ENCODE measurements at regions not wholly inside any gene's neighbourhood (a gene's known extent, or its start where the extent isn't known, plus 50 kb on each side); places are given as distances from the start of the nearest gene placed in this dataset. TPM values are rescaled to one million over a fixed set of nuclear protein-coding genes. Genes with fewer than 3 reads are reported as not detected.

GRCh38 chr4:127580891-127581290 is 51.9 kb upstream of the INTU start:
- Histone ChIP-seq H3K9ac (ENCODE audit: low read length in 3 of 3) (no peak overlapping the region), H3K27me3 (ENCODE audit: control insufficient read depth, insufficient read depth, low read length) (no peaks in the 10 kb centered on the region), H3K9me3 (ENCODE audit: control insufficient read depth in 2 of 3, insufficient read depth in 1 of 3, low read length in 3 of 3) (no peaks in the 10 kb centered on the region), H3K4me1 (ENCODE audit: control insufficient read depth in 2 of 3, insufficient read depth in 2 of 3, low read depth in 1 of 3, low read length in 3 of 3) (no peaks in the 10 kb centered on the region), H3K4me3 (ENCODE audit: low read length in 3 of 3) (no peak overlapping the region), H3K36me3 (ENCODE audit: control insufficient read depth in 2 of 3, insufficient read depth in 3 of 3, low read length in 3 of 3) (no peaks in the 10 kb centered on the region), H3K27ac (ENCODE audit: low read depth in 2 of 2, low read length in 2 of 2) (no peak overlapping the region)
- DNase-seq = no peak
- intact Hi-C loops (cut with DNase I) = no loop called here
- no peak for TF ChIP-seq CTCF (IDR thresholded peaks at IDR 0.05; ENCODE audit: borderline replicate concordance, extremely low read depth, insufficient read depth)
- no peak for FAIRE-seq

Small RNA genes in the stretch of these regions (microRNA-seq; reads per million reads assigned to microRNA genes)
- not detected for gene MIR2054

Data from kidney (tissue), 13 donors.